ENCODE measurements at regions not wholly inside any gene's neighbourhood (a gene's known extent, or its start where the extent isn't known, plus 50 kb on each side); places are given as distances from the start of the nearest gene placed in this dataset.

GRCh38 chr1:74856174-74856573 is 123.2 kb downstream of the TYW3 start:
- H2BK120ac ChIP-seq (ENCODE audit: low read depth, low read length, poor library complexity, severe bottlenecking): no peak overlapping the region
- H2BK20ac ChIP-seq (ENCODE audit: low read depth, low read length, poor library complexity, severe bottlenecking): no peak overlapping the region
- H3K56ac ChIP-seq (ENCODE audit: insufficient read length, low read depth, low read length): no peak overlapping the region
- no peak overlapping the region for H3K23ac ChIP-seq (ENCODE audit: insufficient read length, low read depth, low read length)
- no peaks in the 10 kb centered on the region for H4K20me1 ChIP-seq (ENCODE audit: control insufficient read depth, insufficient read depth, insufficient read length)
- Mint-ChIP-seq H3K27ac (no peak overlapping the region; a peak in 1 of 7 replicates), H3K4me1 (peaks cover 23 to 25% of the 10 kb centered on the region in 2 experiments), H3K4me3 (no peak overlapping the region), H3K36me3 (ENCODE audit: insufficient read depth in 1 of 3, low read depth in 3 of 3) (no peaks in the 10 kb centered on the region; a peak in 1 of 7 replicates), H3K27me3 (ENCODE audit: low read depth) (no peaks in the 10 kb centered on the region), H3K9me3 (no peaks in the 10 kb centered on the region)
- H3T11ph ChIP-seq (ENCODE audit: low read length): no peak overlapping the region
- no peak overlapping the region for H2AK5ac ChIP-seq (ENCODE audit: insufficient read length, low read length)
- no peak for TF ChIP-seq CTCF (conservative IDR thresholded peaks at IDR 0.05)
- no peaks in the 10 kb centered on the region for H3K27me3 ChIP-seq (ENCODE audit: insufficient read depth, low read length)
- H3K9me3 ChIP-seq (ENCODE audit: control insufficient read depth, low read depth, low read length): no peaks in the 10 kb centered on the region
- H2BK12ac ChIP-seq (ENCODE audit: insufficient read length, low read depth, low read length): no peak overlapping the region
- H3K9ac ChIP-seq (ENCODE audit: extremely low read depth, insufficient read length, low read length): no peak overlapping the region
- H3K79me1 ChIP-seq (ENCODE audit: insufficient read depth, low read depth, low read length, poor library complexity, severe bottlenecking): no peaks in the 10 kb centered on the region
- H2AFZ ChIP-seq (ENCODE audit: low read length): no peak overlapping the region
- no peaks in the 10 kb centered on the region for H3K79me2 ChIP-seq (ENCODE audit: insufficient read depth, low read length)
- H4K91ac ChIP-seq (ENCODE audit: insufficient read length, low read depth, low read length): no peak overlapping the region
- no peaks in the 10 kb centered on the region for H3K23me2 ChIP-seq (ENCODE audit: insufficient read length, low read depth, low read length, poor library complexity, severe bottlenecking)
- H3K14ac ChIP-seq (ENCODE audit: insufficient read depth, low read length): no peak overlapping the region
- no peak overlapping the region for H4K5ac ChIP-seq (ENCODE audit: insufficient read length, low read depth, low read length)
- H4K8ac ChIP-seq (replicated peaks; ENCODE audit: insufficient read length, low read depth, low read length): no peak overlapping the region
- H3K4ac ChIP-seq (ENCODE audit: low read depth, low read length): no peak overlapping the region
- H3K18ac ChIP-seq (ENCODE audit: insufficient read length, low read depth, low read length): no peak overlapping the region
- peaks cover 3% of the 10 kb centered on the region; the same call in 1 of the 2 replicates for H3K4me1 ChIP-seq (ENCODE audit: insufficient read depth, low read length)
- no CpG with 5 or more reads among the region's 1 CpG for WGBS (ENCODE audit: extremely low coverage, insufficient read length, low lambda C conversion rate)
- no peak overlapping the region for H3K27ac ChIP-seq (ENCODE audit: insufficient read length, low read depth, low read length)
- H3K4me2 ChIP-seq (ENCODE audit: insufficient read depth, insufficient read length, low read length): no peak overlapping the region
- DNase-seq: no peak
- no peak overlapping the region for H2BK15ac ChIP-seq (ENCODE audit: low read depth, low read length)
- H2BK5ac ChIP-seq (ENCODE audit: insufficient read length, low read length): no peak overlapping the region

All from H9 (cell line).